BLaER1 (cell line): ENCODE measurements at regions not wholly inside any gene's neighbourhood (a gene's known extent, or its start where the extent isn't known, plus 50 kb on each side); places are given as distances from the start of the nearest gene placed in this dataset.

ENCODE experiments used
- H3K27ac ChIP-seq: shearing (Covaris generic); formaldehyde crosslinking; 2 replicates; pipeline ENCODE4 v1.8.1; 2022
- H3K27me3 ChIP-seq: shearing (Covaris generic); formaldehyde crosslinking; 2 replicates; pipeline ENCODE4 v1.8.1; 2022
- H3K36me3 ChIP-seq: shearing (Covaris generic); formaldehyde crosslinking; 2 replicates; pipeline ENCODE4 v1.8.1; 2022
- H3K4me1 ChIP-seq: shearing (Covaris generic); formaldehyde crosslinking; 2 replicates; pipeline ENCODE4 v1.8.1; 2022
- H3K4me2 ChIP-seq: shearing (Covaris generic); formaldehyde crosslinking; 2 replicates; pipeline ENCODE4 v1.8.1; 2022
- H3K4me3 ChIP-seq: shearing (Covaris generic); formaldehyde crosslinking; 2 replicates; pipeline ENCODE4 v1.8.1; 2022
- H3K9ac ChIP-seq: shearing (Covaris generic); formaldehyde crosslinking; 2 replicates; pipeline ENCODE4 v1.8.1; 2022
- H3K9me3 ChIP-seq: shearing (Covaris generic); formaldehyde crosslinking; 2 replicates; pipeline ENCODE4 v1.8.1; 2022
- H4K20me1 ChIP-seq: shearing (Covaris generic); formaldehyde crosslinking; 2 replicates; pipeline ENCODE4 v1.8.1; 2022
- Cebpa-rat ChIP-seq: shearing (Covaris generic); IDR thresholded peaks from 2 replicates; pipeline ENCODE4 v1.8.1; 2022

DNA sequence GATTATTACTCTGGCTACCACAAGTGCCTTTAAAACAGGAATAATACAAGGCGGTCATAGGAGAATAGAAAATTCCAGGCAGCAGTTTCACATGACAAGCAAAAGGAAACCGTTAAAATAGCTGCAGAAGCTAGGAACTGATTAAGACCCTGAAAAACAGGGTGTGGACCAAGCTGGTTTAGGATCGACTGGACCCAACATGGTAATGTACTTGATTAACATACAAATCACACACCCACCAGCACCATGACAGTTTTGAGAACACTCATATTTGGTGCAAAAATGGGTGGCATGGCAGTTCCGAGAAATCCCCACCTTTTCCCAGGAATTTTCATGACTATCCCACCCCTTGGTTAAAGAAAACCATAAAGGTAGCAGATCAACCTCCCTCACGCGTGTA is 51.9 kb upstream of the TMEM163 start:
- no peaks in the 10 kb centered on the region for H3K9me3 ChIP-seq
- no peak for TF ChIP-seq Cebpa-rat
- H3K27me3 ChIP-seq: no peaks in the 10 kb centered on the region
- H4K20me1 ChIP-seq: no peaks in the 10 kb centered on the region
- no peak overlapping the region for H3K9ac ChIP-seq
- no peaks in the 10 kb centered on the region for H3K36me3 ChIP-seq
- H3K4me3 ChIP-seq: no peak overlapping the region
- peaks cover 18% of the 10 kb centered on the region for H3K4me1 ChIP-seq
- H3K27ac ChIP-seq: no peak overlapping the region
- H3K4me2 ChIP-seq: no peak overlapping the region

DNA sequence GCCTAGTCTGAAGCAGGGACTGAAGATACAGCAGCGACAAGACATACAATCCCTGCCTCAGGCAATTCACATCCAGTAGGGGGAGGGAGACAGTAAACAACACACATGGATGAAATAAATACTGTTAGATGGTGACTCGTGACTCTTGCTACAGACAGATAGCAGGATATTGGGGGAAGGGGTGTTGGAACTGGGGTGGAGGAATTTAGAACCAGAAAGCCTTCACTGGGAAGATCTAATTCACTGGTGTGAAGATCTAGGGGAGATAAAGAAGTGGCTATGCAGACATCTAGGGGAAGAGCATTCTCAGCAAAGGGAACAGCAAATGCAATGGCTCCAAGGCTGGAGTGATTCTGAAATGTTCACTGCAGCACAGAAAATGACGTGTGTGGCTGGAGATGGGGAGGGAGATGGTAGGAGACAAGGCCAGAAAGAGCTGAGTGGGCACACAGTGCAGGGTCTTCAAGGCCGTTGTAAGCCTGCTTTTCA is 52.6 kb upstream of the TMEM163 start:
- H3K4me2 ChIP-seq: no peak overlapping the region
- no peaks in the 10 kb centered on the region for H3K36me3 ChIP-seq
- no peaks in the 10 kb centered on the region for H3K9me3 ChIP-seq
- no peak overlapping the region for H3K4me3 ChIP-seq
- no peak overlapping the region for H3K27ac ChIP-seq
- H3K4me1 ChIP-seq: peaks cover 18% of the 10 kb centered on the region
- no peak for TF ChIP-seq Cebpa-rat
- H4K20me1 ChIP-seq: no peaks in the 10 kb centered on the region
- no peak overlapping the region for H3K9ac ChIP-seq
- H3K27me3 ChIP-seq: no peaks in the 10 kb centered on the region

DNA sequence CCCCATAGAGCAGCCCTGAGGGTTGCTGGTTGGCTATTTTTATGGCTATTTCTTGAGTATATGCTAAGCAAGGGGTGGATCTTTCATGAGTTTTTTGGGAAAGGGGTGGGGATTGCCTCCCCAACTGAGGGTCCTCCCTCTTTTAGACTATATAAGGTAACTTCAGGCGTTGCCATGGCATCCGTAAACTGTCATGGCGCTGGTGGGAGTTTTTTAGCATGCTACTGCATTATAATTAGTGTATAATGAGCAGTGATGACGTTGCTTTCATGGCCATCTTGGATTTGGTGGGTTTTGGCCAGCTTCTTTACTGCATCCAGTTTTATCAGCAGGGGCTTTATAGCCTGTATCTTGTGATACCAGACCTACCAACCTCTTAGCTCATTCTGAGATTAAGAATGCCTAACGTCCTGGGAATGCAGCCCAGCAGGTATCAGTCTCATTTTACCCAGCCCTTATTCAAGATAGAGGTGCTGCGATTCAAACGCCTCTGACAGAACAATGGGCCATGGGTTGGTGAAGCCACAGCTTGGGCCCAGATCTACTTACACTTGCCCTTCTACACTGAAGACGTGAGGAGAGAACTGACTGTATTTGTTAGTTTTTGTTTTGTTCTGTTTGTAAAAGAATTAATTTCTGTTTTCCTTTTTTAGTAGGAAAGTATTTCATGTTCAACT is 53.8 kb upstream of the TMEM163 start:
- no peaks in the 10 kb centered on the region for H4K20me1 ChIP-seq
- no peak overlapping the region for H3K4me2 ChIP-seq
- peaks cover 18% of the 10 kb centered on the region for H3K4me1 ChIP-seq
- no peak overlapping the region for H3K9ac ChIP-seq
- H3K27ac ChIP-seq: no peak overlapping the region
- H3K36me3 ChIP-seq: no peaks in the 10 kb centered on the region
- H3K27me3 ChIP-seq: no peaks in the 10 kb centered on the region
- TF ChIP-seq Cebpa-rat: no peak
- no peak overlapping the region for H3K4me3 ChIP-seq
- no peaks in the 10 kb centered on the region for H3K9me3 ChIP-seq

DNA sequence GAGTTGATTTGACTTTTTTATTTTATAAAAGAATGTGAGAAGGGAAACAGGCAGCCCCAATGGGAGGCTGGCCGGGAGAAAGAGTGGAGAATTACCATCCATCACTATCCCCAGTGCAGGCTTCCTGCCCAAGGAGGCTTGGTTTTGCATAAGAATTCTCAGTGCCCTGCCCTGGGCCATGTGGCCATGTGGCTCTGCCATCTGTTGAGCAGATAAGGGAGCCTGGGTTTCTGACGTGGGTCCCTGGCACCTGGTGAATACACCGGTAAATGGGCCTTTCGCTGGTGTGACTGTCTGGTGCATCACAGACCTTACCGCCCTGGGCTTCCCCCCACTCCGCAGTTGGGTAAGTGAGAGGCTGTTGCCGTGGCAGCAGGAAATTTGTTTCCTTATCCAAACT is 54.5 kb upstream of the TMEM163 start:
- no peak overlapping the region for H3K9ac ChIP-seq
- no peaks in the 10 kb centered on the region for H3K9me3 ChIP-seq
- no peak overlapping the region for H3K4me3 ChIP-seq
- H3K27me3 ChIP-seq: no peaks in the 10 kb centered on the region
- H3K4me1 ChIP-seq: peaks cover 18% of the 10 kb centered on the region
- no peaks in the 10 kb centered on the region for H3K36me3 ChIP-seq
- no peaks in the 10 kb centered on the region for H4K20me1 ChIP-seq
- TF ChIP-seq Cebpa-rat: no peak
- peak overlapping the region; percentile 18; the same call in 1 of the 2 replicates for H3K4me2 ChIP-seq
- no peak overlapping the region for H3K27ac ChIP-seq

DNA sequence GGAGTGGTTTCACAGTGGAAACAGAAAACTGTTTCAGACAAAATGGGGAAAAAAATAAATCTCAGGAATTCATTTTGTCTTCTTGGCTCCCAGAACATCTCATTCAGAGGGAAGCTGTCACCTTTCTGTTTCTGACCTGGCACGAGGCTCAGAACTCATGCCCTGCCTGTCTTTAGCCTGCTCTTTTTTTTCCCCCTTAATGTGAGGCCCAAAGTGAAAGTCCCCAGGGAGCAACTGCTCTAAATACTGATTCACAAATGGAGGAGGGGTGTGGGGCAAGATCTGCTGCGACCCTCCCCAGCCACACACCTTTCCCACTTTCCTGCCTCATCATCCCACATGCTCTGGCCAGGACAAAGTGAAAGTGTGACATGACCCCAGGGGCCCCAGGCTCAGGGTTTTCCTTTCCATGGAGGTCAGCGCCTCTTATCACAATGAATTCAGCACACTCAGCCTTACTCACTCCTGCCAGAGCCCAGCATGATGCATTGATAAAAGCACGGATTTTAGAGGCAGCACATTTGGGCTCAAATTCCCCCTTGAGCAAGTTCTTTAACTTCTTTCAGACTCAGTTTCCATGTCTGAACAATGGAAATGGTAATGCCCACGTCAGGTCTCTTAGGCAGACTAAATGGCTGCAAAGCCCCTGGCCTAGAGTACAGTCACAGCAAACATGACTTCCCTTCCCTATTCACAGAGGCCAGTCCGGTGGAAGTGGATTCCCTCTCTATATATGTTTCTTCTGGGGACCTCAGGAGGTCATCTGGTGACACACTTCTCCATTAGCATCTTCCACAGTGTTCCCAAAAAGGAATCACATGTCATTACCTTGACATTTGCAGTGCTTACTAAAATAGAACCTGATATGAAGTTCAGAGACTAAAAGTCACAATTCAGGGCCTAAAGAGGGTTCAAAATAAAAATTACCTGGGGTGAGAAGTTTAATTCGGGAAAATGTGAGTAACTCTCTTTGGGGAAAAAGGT is 55.3 kb upstream of the TMEM163 start:
- Histone ChIP-seq H3K9me3 (no peaks in the 10 kb centered on the region), H3K4me3 (no peak overlapping the region), H3K27ac (no peak overlapping the region), H3K36me3 (no peaks in the 10 kb centered on the region), H3K4me1 (peaks cover 18% of the 10 kb centered on the region), H3K4me2 (peak overlapping the region; percentile 18), H4K20me1 (no peaks in the 10 kb centered on the region), H3K27me3 (no peaks in the 10 kb centered on the region), H3K9ac (no peak overlapping the region)
- TF ChIP-seq Cebpa-rat: no peak

DNA sequence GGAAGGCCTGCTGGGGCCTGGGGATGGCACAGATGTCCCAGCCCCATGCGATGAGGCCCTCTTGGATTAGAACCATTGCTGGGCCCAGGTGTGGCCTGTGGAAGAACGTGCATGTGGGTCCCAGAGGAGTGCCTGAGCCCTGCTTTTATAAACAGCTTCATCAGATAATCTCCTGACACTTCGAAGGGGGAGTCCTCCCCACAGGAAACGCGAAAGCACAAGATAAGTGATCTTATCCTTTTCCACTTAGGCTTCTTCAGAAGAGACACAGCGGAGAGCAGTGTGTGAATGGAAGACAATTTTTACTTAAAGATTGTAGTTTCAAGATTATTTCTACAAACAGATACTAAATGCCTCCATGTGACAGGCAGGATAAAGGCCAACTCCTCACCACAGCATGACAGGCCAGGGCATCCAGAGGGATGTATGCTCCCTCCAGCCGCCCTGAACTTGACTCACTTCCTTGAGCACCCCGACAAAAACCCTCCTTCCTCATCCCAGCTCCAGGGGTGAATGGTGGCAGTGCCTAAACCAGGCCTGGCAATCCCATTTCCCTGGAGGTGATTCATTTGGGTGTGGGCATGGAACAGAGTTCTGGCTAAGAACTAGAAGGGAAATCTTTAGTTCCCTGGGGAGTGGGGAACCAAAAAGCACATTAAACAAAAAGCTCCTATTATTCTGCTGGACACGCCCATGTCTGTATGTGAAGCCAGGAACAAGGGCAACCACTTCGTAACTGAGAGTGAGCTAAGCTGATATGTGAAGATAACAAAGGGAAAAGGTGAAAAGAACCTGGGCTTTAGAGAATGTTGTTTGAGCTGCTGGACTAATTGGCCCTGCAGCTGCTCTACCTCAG is 56.2 kb upstream of the TMEM163 start:
- no peak overlapping the region for H3K4me2 ChIP-seq
- H3K27me3 ChIP-seq: no peaks in the 10 kb centered on the region
- H3K27ac ChIP-seq: no peak overlapping the region
- no peaks in the 10 kb centered on the region for H3K36me3 ChIP-seq
- H3K9ac ChIP-seq: no peak overlapping the region
- peaks cover 18% of the 10 kb centered on the region for H3K4me1 ChIP-seq
- H4K20me1 ChIP-seq: no peaks in the 10 kb centered on the region
- no peak overlapping the region for H3K4me3 ChIP-seq
- no peak for TF ChIP-seq Cebpa-rat
- no peaks in the 10 kb centered on the region for H3K9me3 ChIP-seq

DNA sequence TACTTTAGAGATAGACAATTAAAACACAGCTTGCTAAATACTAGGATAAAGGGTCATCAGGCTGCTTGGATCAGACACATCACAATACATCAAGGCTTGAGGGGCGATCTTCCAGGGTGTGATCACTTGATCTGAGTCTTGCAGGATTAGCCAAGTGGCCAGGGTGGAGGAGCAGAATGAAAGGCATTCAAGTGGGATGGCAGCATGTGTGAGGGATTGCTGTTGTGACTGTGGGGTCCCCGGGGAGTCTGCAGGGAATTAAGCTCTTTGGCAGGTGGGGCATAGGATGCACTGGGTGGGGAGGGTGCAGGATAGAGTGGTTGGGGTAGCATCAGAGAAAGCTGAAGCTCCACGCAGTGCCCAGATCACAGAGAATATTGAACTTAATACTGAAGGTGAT is 58.0 kb upstream of the TMEM163 start:
- Histone ChIP-seq H3K4me2 (no peak overlapping the region), H3K4me3 (no peak overlapping the region), H3K27me3 (no peaks in the 10 kb centered on the region), H3K27ac (no peak overlapping the region), H4K20me1 (no peaks in the 10 kb centered on the region), H3K9me3 (no peaks in the 10 kb centered on the region), H3K4me1 (peaks cover 23% of the 10 kb centered on the region), H3K36me3 (no peaks in the 10 kb centered on the region), H3K9ac (no peak overlapping the region)
- TF ChIP-seq Cebpa-rat: no peak

DNA sequence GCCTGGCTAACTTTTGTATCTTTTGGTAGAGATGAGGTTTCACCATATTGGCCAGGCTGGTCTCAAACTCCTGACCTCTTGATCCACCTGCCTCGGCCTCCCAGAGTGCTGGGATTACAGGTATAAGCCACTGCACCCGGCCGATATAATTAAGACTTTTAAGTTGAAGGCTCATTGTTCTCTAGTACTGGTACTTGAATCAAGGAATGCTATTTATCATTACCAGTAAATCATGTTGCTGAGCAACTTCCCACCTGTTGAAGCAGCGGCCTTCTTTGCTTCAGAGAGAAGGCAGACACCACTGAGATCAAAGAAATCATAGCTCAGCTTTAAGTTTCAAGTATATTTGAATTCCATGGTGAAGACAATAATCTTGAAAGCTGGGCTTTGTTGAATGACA is 58.8 kb upstream of the TMEM163 start:
- no peak overlapping the region for H3K4me2 ChIP-seq

DNA sequence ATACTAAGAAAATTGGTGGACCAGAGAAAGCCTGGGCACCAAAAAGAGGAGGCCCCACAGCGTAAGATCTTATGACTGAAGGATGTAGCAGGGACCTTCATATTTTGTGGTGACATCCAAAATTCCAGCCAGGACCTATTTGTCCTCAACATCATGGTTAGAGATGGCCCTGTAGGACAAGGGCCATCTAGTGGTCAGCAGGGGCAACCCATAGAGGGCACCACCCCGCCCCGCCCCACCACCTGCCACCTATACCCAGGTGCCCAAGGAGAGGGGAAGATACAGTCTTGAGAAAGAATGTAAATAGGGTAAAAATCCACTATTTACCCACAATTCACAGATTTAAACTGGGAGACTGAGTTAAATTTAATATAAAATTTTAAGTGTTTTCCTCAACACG is 59.6 kb upstream of the TMEM163 start:
- Histone ChIP-seq H3K4me2 (no peak overlapping the region), H3K9ac (no peak overlapping the region), H3K36me3 (no peaks in the 10 kb centered on the region), H4K20me1 (no peaks in the 10 kb centered on the region), H3K27ac (no peak overlapping the region), H3K4me1 (peaks cover 20% of the 10 kb centered on the region), H3K9me3 (no peaks in the 10 kb centered on the region), H3K4me3 (no peak overlapping the region), H3K27me3 (no peaks in the 10 kb centered on the region)
- TF ChIP-seq Cebpa-rat: no peak

More for the DNA sequence above, 58.8 kb upstream of the TMEM163 start:
- Histone ChIP-seq H3K27ac (no peak overlapping the region), H3K4me3 (no peak overlapping the region), H3K36me3 (no peaks in the 10 kb centered on the region), H4K20me1 (no peaks in the 10 kb centered on the region), H3K9ac (no peak overlapping the region), H3K4me1 (peaks cover 23% of the 10 kb centered on the region), H3K9me3 (no peaks in the 10 kb centered on the region), H3K27me3 (no peaks in the 10 kb centered on the region)
- no peak for TF ChIP-seq Cebpa-rat
